LNCaP clone FGC (cell line): ENCODE measurements at regions not wholly inside any gene's neighbourhood (a gene's known extent, or its start where the extent isn't known, plus 50 kb on each side); places are given as distances from the start of the nearest gene placed in this dataset.

Source experiments
- DNase-seq: peaks from one replicate; pipeline ENCODE4 v3.0.0-alpha.2; 2011; ENCODE audit warnings: low read depth
- H3K4me3 ChIP-seq: 2 replicates; pipeline ENCODE4 v1.5.1; 2011; ENCODE audit warnings: mild to moderate bottlenecking, low read depth, low read length, control low read depth
- CTCF ChIP-seq: IDR thresholded peaks from 2 replicates; pipeline ENCODE4 v1.5.1; 2012; ENCODE audit warnings: mild to moderate bottlenecking; ENCODE audit not compliant: control insufficient read depth, insufficient read depth; ENCODE audit errors: extremely low read depth

DNA sequence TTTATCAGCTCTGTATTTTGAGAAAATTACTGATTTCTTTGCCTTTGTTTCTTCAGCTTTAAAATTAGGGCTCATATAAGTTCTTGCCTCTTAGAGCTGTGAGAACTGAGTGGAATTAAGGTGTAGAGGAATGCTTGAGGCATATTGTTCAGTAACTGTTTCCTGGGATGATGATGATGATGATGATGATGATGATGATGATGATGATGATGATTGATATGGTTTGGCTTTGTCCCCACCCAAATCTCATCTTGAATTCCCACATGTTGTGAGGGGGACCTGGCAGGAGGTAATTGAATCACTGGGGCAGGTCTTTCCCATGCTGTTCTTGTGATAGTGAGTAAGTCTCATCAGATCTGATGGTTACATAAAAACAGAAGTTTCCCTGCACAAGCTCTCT lies 118.7 kb downstream of the CHRM3 start:
- no peak for TF ChIP-seq CTCF
- DNase-seq = no peak
- H3K4me3 ChIP-seq = no peak overlapping the region

GRCh38 chr1:239507826-239508225 lies 121.5 kb downstream of the CHRM3 start:
- TF ChIP-seq CTCF = no peak
- DNase-seq = no peak

DNA sequence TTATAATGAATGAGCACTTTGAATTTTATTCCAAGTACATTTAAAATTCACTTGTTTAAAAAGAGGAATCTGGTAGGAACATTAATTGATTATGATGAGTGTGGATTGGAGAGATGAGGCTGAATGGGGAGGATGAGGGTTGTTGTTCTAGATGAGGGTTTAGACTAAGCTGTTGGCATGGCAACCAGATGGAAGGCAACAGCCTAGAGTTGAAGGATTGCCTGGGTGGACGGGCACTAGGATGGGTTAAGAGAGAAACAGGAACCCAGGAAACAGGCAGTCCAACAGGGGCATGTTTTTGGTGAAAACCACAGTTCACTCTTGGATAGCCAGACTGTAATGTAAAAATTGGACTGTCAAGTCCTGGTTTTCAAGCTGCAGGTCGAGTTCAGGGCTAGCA lies 125.5 kb downstream of the CHRM3 start:
- DNase-seq = no peak
- no peak overlapping the region for H3K4me3 ChIP-seq
- no peak for TF ChIP-seq CTCF

More at GRCh38 chr1:239507826-239508225, 121.5 kb downstream of the CHRM3 start:
- no peak overlapping the region for H3K4me3 ChIP-seq

- H3K4me3 ChIP-seq = no peak overlapping the region
- no peak for DNase-seq
- TF ChIP-seq CTCF = no peak
Observed at GRCh38 chr1:239516579-239516978, 130.2 kb downstream of the CHRM3 start.

GRCh38 chr1:239526391-239526790 lies 140.0 kb downstream of the CHRM3 start:
- no peak for TF ChIP-seq CTCF
- DNase-seq = no peak
- H3K4me3 ChIP-seq = no peak overlapping the region

DNA sequence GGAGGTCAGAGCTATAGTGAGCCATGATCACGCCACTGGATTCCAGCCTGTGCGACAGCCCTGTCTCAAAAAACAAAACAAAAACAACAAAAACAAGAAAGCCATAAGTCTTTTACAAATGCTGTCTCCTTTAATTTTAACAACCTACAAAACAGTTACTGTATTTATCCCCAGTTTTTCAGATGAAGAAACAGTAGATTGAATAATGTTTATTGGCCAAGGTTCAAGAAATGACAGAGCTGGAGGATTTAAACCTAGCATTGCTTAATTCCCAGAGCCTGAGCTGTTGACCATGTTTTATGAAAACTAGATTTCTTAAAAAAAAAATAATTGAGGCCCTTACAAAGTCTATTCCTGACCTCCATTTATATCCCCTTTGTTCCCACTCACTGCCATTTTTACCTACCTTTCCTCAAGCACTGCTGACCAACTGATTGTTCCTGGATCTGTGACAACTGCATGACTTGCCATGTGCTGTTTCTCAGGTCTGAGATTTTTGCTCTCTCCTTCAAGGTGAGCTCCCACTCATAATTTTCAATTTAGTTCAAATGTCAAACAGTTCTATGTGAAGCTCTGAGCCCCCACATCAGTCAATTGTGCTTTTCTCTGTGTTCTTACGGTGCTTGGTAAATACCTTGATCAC lies 140.8 kb downstream of the CHRM3 start:
- no peak for TF ChIP-seq CTCF
- no peak overlapping the region for H3K4me3 ChIP-seq
- no peak for DNase-seq
